Dendritic cell treated with granulocyte-macrophage colony-stimulating factor and Interleukin-4, amounts not matched to agents 40 ng/mL and 50 ng/mL, for 4 days (primary cell): ENCODE measurements at regions not wholly inside any gene's neighbourhood (a gene's known extent, or its start where the extent isn't known, plus 50 kb on each side); places are given as distances from the start of the nearest gene placed in this dataset.

Experiments
- H3K27ac Mint-ChIP-seq: one replicate; pipeline ENCODE4 v1.8.0; 2022; ENCODE audit warnings: mild to moderate bottlenecking, mixed read lengths
- H3K27me3 Mint-ChIP-seq: one replicate; pipeline ENCODE4 v1.8.0; 2022; ENCODE audit warnings: mild to moderate bottlenecking, mixed read lengths
- H3K36me3 Mint-ChIP-seq: one replicate; pipeline ENCODE4 v1.8.0; 2022; ENCODE audit warnings: low read depth, mixed read lengths
- H3K4me1 Mint-ChIP-seq: one replicate; pipeline ENCODE4 v1.8.0; 2022; ENCODE audit warnings: low read depth, mixed read lengths
- H3K4me3 Mint-ChIP-seq: one replicate; pipeline ENCODE4 v1.8.0; 2022; ENCODE audit warnings: mild to moderate bottlenecking, moderate library complexity, mixed read lengths
- H3K9me3 Mint-ChIP-seq: one replicate; pipeline ENCODE4 v1.8.0; 2022; ENCODE audit warnings: mixed read lengths
- intact Hi-C: fragments of 100-400 bp; cut with micrococcal nuclease; formaldehyde crosslinking; loops from one replicate; pipeline ENCODE4 v1.15.0; 2022

GRCh38 chr20:18999086-18999485 lies 185.5 kb downstream of the SCP2D1 start:
- no peak overlapping the region for H3K4me3 Mint-ChIP-seq
- H3K27me3 Mint-ChIP-seq: no peaks in the 10 kb centered on the region
- H3K27ac Mint-ChIP-seq: no peak overlapping the region
- H3K4me1 Mint-ChIP-seq: no peaks in the 10 kb centered on the region
- intact Hi-C loops: no loop called here
- H3K36me3 Mint-ChIP-seq: no peaks in the 10 kb centered on the region
- peaks cover 9% of the 10 kb centered on the region for H3K9me3 Mint-ChIP-seq

GRCh38 chr20:19000078-19000477 lies 186.5 kb downstream of the SCP2D1 start:
- Mint-ChIP-seq H3K36me3 (no peaks in the 10 kb centered on the region), H3K27ac (no peak overlapping the region), H3K9me3 (peaks cover 9% of the 10 kb centered on the region), H3K4me3 (no peak overlapping the region), H3K27me3 (no peaks in the 10 kb centered on the region), H3K4me1 (no peaks in the 10 kb centered on the region)
- intact Hi-C loops: no loop called here

- H3K9me3 Mint-ChIP-seq: peaks cover 4% of the 10 kb centered on the region
- no peak overlapping the region for H3K27ac Mint-ChIP-seq
- H3K27me3 Mint-ChIP-seq: no peaks in the 10 kb centered on the region
- intact Hi-C loops: no loop called here
- H3K4me3 Mint-ChIP-seq: no peak overlapping the region
- H3K36me3 Mint-ChIP-seq: no peaks in the 10 kb centered on the region
- no peaks in the 10 kb centered on the region for H3K4me1 Mint-ChIP-seq
These were observed 187.6 kb downstream of the SCP2D1 start for GRCh38 chr20:19001177-19001576.

- no peak overlapping the region for H3K27ac Mint-ChIP-seq
- peaks cover 3% of the 10 kb centered on the region for H3K4me1 Mint-ChIP-seq
- no peaks in the 10 kb centered on the region for H3K36me3 Mint-ChIP-seq
- H3K9me3 Mint-ChIP-seq: no peaks in the 10 kb centered on the region
- H3K27me3 Mint-ChIP-seq: no peaks in the 10 kb centered on the region
- intact Hi-C loops: no loop called here
- H3K4me3 Mint-ChIP-seq: no peak overlapping the region
These were observed 190.1 kb downstream of the SCP2D1 start for GRCh38 chr20:19003366-19004336.

- Mint-ChIP-seq H3K9me3 (no peaks in the 10 kb centered on the region), H3K4me1 (peaks cover 6% of the 10 kb centered on the region), H3K27ac (no peak overlapping the region), H3K4me3 (no peak overlapping the region), H3K36me3 (no peaks in the 10 kb centered on the region), H3K27me3 (no peaks in the 10 kb centered on the region)
- intact Hi-C loops: no loop called here
These were observed 191.4 kb downstream of the SCP2D1 start for GRCh38 chr20:19004975-19005374.

GRCh38 chr20:19008497-19008896 lies 194.9 kb downstream of the SCP2D1 start:
- Mint-ChIP-seq H3K4me3 (no peak overlapping the region), H3K36me3 (no peaks in the 10 kb centered on the region), H3K9me3 (no peaks in the 10 kb centered on the region), H3K4me1 (peaks cover 22% of the 10 kb centered on the region), H3K27me3 (no peaks in the 10 kb centered on the region), H3K27ac (no peak overlapping the region)
- intact Hi-C loops: no loop called here

- Mint-ChIP-seq H3K4me1 (peaks cover 26% of the 10 kb centered on the region), H3K9me3 (no peaks in the 10 kb centered on the region), H3K36me3 (no peaks in the 10 kb centered on the region), H3K4me3 (no peak overlapping the region), H3K27ac (no peak overlapping the region), H3K27me3 (no peaks in the 10 kb centered on the region)
- intact Hi-C loops: no loop called here
These were observed 195.6 kb downstream of the SCP2D1 start for GRCh38 chr20:19009081-19009688.

GRCh38 chr20:19012676-19013075 lies 199.1 kb downstream of the SCP2D1 start:
- Mint-ChIP-seq H3K4me1 (peaks cover 54% of the 10 kb centered on the region), H3K36me3 (no peaks in the 10 kb centered on the region), H3K27me3 (no peaks in the 10 kb centered on the region), H3K4me3 (no peak overlapping the region), H3K9me3 (no peaks in the 10 kb centered on the region), H3K27ac (no peak overlapping the region)
- intact Hi-C loops: no loop called here

GRCh38 chr20:19013907-19014306 lies 198.5 kb upstream of the SLC24A3 start:
- intact Hi-C loops: no loop called here
- no peak overlapping the region for H3K27ac Mint-ChIP-seq
- no peaks in the 10 kb centered on the region for H3K9me3 Mint-ChIP-seq
- H3K4me1 Mint-ChIP-seq: peaks cover 50% of the 10 kb centered on the region
- no peaks in the 10 kb centered on the region for H3K36me3 Mint-ChIP-seq
- no peaks in the 10 kb centered on the region for H3K27me3 Mint-ChIP-seq
- H3K4me3 Mint-ChIP-seq: no peak overlapping the region

- H3K9me3 Mint-ChIP-seq: no peaks in the 10 kb centered on the region
- peaks cover 50% of the 10 kb centered on the region for H3K4me1 Mint-ChIP-seq
- H3K27me3 Mint-ChIP-seq: no peaks in the 10 kb centered on the region
- H3K27ac Mint-ChIP-seq: no peak overlapping the region
- no peaks in the 10 kb centered on the region for H3K36me3 Mint-ChIP-seq
- H3K4me3 Mint-ChIP-seq: no peak overlapping the region
- intact Hi-C loops: no loop called here
These were observed 196.9 kb upstream of the SLC24A3 start for GRCh38 chr20:19015351-19016139.

- H3K4me1 Mint-ChIP-seq: peaks cover 50% of the 10 kb centered on the region
- H3K4me3 Mint-ChIP-seq: no peak overlapping the region
- H3K9me3 Mint-ChIP-seq: no peaks in the 10 kb centered on the region
- no peaks in the 10 kb centered on the region for H3K27me3 Mint-ChIP-seq
- no peak overlapping the region for H3K27ac Mint-ChIP-seq
- H3K36me3 Mint-ChIP-seq: no peaks in the 10 kb centered on the region
- intact Hi-C loops: no loop called here
These were observed 196.3 kb upstream of the SLC24A3 start for GRCh38 chr20:19016140-19016497.

GRCh38 chr20:19017104-19017690 lies 195.2 kb upstream of the SLC24A3 start:
- peaks cover 47% of the 10 kb centered on the region for H3K4me1 Mint-ChIP-seq
- no peaks in the 10 kb centered on the region for H3K36me3 Mint-ChIP-seq
- intact Hi-C loops: no loop called here
- H3K4me3 Mint-ChIP-seq: no peak overlapping the region
- no peaks in the 10 kb centered on the region for H3K9me3 Mint-ChIP-seq
- H3K27ac Mint-ChIP-seq: no peak overlapping the region
- no peaks in the 10 kb centered on the region for H3K27me3 Mint-ChIP-seq

- intact Hi-C loops: no loop called here
- H3K4me1 Mint-ChIP-seq: peaks cover 30% of the 10 kb centered on the region
- H3K36me3 Mint-ChIP-seq: no peaks in the 10 kb centered on the region
- no peak overlapping the region for H3K4me3 Mint-ChIP-seq
- H3K9me3 Mint-ChIP-seq: no peaks in the 10 kb centered on the region
- H3K27ac Mint-ChIP-seq: no peak overlapping the region
- no peaks in the 10 kb centered on the region for H3K27me3 Mint-ChIP-seq
These were observed 193.6 kb upstream of the SLC24A3 start for GRCh38 chr20:19018881-19019280.
